8988T (cell line): ENCODE measurements at regions not wholly inside any gene's neighbourhood (a gene's known extent, or its start where the extent isn't known, plus 50 kb on each side); places are given as distances from the start of the nearest gene placed in this dataset.

Experiments
- DNase-seq: peaks from one replicate; pipeline ENCODE4 v3.0.0; 2011

- DNase-seq: no peak
Observed at GRCh38 chr2:236656721-236657120, 87.1 kb downstream of the ACKR3 start.

DNA sequence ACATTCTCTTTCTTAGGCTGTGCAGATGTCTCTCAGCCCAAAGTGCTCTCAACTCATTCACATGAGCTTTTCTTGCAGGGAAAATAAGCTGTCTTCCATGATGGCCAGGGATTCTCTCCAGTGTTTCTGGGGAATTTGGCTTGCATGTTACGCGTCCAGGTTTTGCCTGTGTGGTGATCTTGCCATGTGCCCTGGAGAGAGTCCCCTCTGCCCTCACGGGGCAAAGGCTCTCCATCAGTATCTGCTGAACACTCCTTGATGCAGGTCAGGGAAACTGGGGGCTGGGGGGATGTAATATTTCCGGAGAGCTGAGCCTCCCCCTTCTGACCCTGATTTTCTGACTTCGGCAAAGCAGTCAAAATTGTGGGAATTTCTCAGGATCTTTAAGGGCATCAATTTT is 87.6 kb downstream of the ACKR3 start:
- no peak for DNase-seq

DNA sequence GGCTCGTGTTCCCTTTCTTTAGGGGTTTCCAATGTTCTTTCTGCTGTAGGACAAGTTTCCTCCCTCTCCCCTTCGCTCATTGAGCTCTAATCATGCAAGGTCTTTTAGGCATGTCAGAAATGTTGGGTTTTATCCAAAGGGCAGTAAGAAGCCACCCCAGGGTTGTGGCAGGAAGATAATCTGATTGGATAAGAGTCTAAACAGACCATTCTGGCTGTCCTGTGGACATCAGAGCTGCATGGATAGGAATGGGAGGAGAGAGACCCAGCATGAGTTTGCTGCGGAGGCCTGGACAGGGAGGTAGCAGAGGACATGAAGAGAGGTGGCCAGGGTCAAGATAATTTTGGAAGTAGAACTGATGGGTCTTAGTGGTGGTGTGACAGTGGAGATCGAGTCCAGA is 88.2 kb downstream of the ACKR3 start:
- DNase-seq: no peak

DNA sequence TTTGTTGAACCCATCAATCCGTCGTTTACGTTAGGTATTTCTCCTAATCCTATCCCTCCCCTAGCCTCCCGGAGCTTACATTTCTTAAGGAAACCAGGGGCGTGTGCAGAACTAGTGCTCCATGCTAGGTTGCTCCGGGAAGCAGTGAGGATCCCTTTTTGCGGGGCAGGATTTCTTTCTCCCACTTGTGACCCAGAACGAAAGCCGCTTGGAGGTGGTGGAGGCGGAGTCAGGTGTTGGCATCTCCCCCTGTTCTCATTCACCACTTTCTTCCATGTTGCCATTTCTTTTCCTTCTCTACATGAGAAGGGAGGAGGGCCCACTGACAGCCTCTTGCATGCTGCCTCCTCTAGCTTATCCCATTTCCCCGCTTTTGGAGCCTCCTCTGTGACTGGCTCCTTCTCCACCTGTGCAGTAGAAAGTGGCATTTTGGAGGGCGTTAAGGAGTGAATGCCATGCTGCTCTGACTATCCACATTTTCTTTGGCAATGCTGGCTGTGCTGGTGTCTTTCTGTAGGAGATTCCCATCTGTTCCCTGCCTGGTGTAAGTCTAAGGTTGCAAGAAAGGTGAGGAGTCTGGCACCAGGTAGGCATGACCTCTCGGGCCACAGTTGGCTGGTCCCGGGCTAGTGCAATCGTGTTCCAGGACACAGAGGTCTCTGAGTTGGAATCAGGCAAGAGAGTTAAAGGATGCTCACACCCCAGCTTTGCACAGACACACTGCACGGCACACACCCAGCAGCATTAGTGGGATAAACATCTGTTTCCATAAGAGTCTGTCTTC is 89.5 kb downstream of the ACKR3 start:
- DNase-seq: no peak

DNA sequence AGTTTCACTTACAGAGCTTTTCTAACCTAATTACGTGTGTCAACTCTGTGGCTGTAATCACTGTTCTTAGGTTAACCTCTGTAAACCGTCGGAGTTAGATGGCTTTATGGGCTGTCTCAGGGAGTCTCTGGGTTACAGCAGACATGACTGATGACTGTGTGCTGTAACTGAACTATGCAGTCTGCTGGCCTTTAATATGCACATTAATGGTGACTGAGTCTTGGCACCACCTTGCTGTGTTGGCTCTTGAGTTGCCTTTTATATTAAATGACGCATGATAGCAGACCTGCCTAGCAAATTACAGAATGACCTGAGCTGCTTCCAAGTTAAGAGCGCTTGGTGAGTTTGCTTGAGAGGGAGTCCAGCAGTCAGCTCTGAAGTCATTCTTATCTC is 90.1 kb downstream of the ACKR3 start:
- DNase-seq: no peak

- no peak for DNase-seq
Observed at GRCh38 chr2:236661061-236661761, 91.6 kb downstream of the ACKR3 start.

GRCh38 chr2:236661762-236662110 is 92.1 kb downstream of the ACKR3 start:
- no peak for DNase-seq

- DNase-seq: no peak
Observed at GRCh38 chr2:236662231-236663185, 92.9 kb downstream of the ACKR3 start.

- no peak for DNase-seq
Observed at GRCh38 chr2:236663287-236664101, 93.9 kb downstream of the ACKR3 start.

DNA sequence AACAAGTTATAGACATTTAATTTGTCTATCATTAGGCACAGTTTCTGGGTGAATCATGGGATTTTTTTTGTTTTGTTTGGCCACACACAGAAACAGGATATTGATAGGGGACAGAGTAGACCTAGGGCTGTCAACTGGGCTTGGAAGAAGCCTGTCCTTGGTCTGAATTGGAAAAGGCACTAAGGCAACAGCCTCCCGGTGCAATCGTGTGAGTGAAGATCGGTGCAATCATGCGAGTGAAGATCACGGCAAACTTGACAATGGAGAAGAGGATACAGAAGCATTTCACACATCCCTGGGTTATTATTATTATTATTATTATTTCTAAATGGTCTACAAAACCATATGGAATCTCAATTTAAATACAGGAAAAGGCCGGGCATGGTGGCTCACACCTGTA is 94.5 kb downstream of the ACKR3 start:
- no peak for DNase-seq

DNA sequence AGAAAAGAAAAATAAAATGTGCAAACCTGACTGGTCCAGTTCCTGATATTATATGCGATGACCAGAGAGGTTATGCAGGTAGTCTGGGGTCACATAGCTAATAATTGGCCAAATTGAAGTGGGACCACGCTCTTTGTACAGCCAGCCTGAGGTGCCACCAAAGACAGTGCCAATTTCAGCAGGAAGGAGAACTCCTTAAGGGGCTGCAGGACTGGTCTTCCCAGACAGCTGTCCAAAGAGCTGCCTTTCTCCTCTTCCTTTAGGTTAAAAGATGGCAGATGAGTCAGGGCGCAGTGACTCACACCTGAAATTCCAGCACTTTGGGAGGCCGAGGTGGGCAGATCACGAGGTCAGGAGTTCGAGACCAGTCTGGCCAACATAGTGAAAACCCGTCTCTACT is 95.5 kb downstream of the ACKR3 start:
- no peak for DNase-seq

- no peak for DNase-seq
Observed at GRCh38 chr2:236665572-236666118, 96.0 kb downstream of the ACKR3 start.

DNA sequence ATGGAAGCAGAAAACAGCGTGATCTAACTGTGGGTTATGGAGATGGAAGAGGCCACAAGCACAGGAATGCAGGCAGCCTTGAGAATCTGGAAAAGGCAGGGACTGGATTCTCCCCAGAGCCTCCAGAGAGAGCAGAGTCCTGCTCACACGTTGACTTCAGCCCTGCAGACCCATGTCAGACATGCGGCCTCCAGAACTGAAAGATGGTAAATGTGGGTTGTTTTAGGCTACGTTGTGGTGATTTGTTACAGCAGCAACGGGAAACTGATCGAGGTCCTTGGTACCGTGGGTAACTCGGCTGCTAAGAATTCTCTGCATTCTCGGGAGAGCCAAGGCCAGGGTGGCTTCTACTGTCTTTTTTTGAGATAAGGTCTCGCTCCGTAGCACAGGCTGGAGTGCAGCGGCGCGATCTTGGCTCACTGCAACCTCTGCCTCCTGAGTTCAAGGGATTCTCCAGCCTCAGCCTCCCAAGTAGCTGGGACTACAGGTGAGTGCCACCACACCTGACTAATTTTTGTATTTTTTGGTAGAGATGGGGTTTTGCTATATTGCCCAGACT is 97.1 kb downstream of the ACKR3 start:
- DNase-seq: no peak

GRCh38 chr2:236667526-236667925 is 97.9 kb downstream of the ACKR3 start:
- no peak for DNase-seq

GRCh38 chr2:236668531-236668969 is 98.9 kb downstream of the ACKR3 start:
- no peak for DNase-seq

GRCh38 chr2:236670235-236670620 is 100.6 kb downstream of the ACKR3 start:
- DNase-seq: no peak

GRCh38 chr2:236671896-236672562 is 102.4 kb downstream of the ACKR3 start:
- DNase-seq: no peak

DNA sequence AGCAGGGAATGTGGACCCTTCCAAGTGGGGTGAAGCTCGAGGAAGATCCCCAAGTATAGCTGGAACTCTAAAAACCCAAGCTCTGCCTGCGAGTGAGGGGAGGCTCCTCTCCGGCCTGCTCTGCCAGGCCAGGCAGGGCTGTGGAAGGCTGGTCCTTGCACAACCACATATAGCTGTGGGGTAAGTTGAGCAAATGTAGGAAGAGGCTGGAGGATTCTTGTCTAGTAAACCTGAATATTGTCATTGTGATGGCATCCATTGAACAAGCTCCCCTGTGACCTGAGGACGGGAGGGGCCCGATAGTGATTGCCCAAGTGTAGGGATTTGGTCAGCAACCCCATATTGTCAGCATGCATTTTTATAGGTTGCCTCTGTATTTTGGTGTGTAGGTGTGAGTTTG is 103.0 kb downstream of the ACKR3 start:
- DNase-seq: no peak

GRCh38 chr2:236673126-236673822 is 103.6 kb downstream of the ACKR3 start:
- no peak for DNase-seq

- no peak for DNase-seq
Observed at GRCh38 chr2:236673823-236674185, 104.2 kb downstream of the ACKR3 start.

DNA sequence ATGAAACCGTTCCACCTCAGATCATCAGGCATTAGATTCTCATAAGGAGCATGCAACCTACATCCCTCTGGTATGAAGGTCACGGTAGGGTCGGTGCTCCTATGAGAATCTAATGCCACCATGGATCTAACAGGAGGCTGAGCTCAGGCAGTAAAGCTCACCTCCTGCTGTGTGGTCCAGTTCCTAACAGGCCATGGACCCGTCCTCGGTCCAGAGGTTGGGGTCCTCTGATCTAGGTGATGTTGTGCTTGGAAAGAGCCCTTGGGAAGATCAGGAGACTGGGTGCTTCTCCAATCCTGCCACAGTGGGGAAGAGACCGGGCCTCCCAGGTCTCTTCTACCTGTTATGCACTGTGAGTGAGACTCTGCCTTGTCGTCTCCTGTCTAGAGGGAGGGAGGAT is 104.6 kb downstream of the ACKR3 start:
- DNase-seq: no peak
